ENCODE measurements at regions not wholly inside any gene's neighbourhood (a gene's known extent, or its start where the extent isn't known, plus 50 kb on each side); places are given as distances from the start of the nearest gene placed in this dataset.

DNA sequence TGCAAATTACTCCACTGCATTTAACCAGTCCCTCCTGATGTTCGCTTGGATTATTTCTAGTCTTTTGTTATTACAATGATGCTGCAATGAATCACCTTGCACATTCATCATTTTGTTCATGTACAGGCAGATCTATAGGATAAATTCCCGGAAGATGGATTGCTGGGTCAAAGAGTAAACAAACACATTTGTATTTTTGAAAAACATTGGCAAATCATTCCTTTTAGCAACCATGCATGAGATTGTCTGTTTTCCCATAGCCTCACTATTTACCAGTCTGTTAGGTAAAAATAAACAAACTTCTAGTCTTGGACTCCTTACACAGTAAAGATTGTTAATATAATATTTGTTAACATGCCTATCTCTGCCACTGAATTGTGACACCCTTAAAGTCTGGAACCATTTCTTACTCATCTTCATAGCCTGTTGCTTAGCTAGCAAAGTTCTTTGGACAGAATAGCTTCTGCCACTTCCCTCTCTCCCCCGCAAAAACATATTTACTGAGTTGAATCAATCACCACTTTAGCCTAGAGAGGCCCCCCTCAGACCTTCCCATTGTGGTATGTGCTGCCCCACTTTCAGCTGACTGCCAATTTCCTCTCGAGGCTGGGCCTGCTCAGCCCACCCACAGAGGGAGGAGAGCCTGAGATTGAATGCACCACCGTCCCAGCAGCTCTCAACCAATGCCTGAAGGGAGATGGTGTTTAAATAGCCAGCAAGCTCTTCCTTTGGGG, 108.4 kb upstream of the ATXN3L start:
- TF ChIP-seq, protein P1, sequence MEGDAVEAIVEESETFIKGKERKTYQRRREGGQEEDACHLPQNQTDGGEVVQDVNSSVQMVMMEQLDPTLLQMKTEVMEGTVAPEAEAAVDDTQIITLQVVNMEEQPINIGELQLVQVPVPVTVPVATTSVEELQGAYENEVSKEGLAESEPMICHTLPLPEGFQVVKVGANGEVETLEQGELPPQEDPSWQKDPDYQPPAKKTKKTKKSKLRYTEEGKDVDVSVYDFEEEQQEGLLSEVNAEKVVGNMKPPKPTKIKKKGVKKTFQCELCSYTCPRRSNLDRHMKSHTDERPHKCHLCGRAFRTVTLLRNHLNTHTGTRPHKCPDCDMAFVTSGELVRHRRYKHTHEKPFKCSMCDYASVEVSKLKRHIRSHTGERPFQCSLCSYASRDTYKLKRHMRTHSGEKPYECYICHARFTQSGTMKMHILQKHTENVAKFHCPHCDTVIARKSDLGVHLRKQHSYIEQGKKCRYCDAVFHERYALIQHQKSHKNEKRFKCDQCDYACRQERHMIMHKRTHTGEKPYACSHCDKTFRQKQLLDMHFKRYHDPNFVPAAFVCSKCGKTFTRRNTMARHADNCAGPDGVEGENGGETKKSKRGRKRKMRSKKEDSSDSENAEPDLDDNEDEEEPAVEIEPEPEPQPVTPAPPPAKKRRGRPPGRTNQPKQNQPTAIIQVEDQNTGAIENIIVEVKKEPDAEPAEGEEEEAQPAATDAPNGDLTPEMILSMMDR (IDR thresholded peaks at IDR 0.05), result no peak
- TF ChIP-seq POLR2A (IDR thresholded peaks at IDR 0.05) (no peak), POLR2AphosphoS5 (IDR thresholded peaks at IDR 0.05) (no peak)
